ENCODE measurements at regions not wholly inside any gene's neighbourhood (a gene's known extent, or its start where the extent isn't known, plus 50 kb on each side); places are given as distances from the start of the nearest gene placed in this dataset.

GRCh38 chr5:65081071-65081470 is 312.3 kb downstream of the CWC27 start:
- Histone ChIP-seq H2AFZ (ENCODE audit: low read depth) (no peak overlapping the region), H3K79me2 (ENCODE audit: insufficient read depth, low read depth) (no peaks in the 10 kb centered on the region), H3K4me1 (ENCODE audit: low read depth, poor library complexity, severe bottlenecking) (no peaks in the 10 kb centered on the region), H3K36me3 (ENCODE audit: insufficient read depth) (no peaks in the 10 kb centered on the region), H4K20me1 (ENCODE audit: insufficient read depth) (no peaks in the 10 kb centered on the region), H3K27ac (no peak overlapping the region), H3K4me2 (no peak overlapping the region), H3K27me3 (ENCODE audit: insufficient read depth, low read depth) (no peaks in the 10 kb centered on the region), H3K4me3 (IDR thresholded peaks at IDR 0.05; ENCODE audit: insufficient read depth, low read depth, low read length) (no peak overlapping the region), H3K9ac (no peak overlapping the region)
- TF ChIP-seq, protein P1, sequence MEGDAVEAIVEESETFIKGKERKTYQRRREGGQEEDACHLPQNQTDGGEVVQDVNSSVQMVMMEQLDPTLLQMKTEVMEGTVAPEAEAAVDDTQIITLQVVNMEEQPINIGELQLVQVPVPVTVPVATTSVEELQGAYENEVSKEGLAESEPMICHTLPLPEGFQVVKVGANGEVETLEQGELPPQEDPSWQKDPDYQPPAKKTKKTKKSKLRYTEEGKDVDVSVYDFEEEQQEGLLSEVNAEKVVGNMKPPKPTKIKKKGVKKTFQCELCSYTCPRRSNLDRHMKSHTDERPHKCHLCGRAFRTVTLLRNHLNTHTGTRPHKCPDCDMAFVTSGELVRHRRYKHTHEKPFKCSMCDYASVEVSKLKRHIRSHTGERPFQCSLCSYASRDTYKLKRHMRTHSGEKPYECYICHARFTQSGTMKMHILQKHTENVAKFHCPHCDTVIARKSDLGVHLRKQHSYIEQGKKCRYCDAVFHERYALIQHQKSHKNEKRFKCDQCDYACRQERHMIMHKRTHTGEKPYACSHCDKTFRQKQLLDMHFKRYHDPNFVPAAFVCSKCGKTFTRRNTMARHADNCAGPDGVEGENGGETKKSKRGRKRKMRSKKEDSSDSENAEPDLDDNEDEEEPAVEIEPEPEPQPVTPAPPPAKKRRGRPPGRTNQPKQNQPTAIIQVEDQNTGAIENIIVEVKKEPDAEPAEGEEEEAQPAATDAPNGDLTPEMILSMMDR (conservative IDR thresholded peaks at IDR 0.05; ENCODE audit: low read depth, low read length) = no peak

DNA sequence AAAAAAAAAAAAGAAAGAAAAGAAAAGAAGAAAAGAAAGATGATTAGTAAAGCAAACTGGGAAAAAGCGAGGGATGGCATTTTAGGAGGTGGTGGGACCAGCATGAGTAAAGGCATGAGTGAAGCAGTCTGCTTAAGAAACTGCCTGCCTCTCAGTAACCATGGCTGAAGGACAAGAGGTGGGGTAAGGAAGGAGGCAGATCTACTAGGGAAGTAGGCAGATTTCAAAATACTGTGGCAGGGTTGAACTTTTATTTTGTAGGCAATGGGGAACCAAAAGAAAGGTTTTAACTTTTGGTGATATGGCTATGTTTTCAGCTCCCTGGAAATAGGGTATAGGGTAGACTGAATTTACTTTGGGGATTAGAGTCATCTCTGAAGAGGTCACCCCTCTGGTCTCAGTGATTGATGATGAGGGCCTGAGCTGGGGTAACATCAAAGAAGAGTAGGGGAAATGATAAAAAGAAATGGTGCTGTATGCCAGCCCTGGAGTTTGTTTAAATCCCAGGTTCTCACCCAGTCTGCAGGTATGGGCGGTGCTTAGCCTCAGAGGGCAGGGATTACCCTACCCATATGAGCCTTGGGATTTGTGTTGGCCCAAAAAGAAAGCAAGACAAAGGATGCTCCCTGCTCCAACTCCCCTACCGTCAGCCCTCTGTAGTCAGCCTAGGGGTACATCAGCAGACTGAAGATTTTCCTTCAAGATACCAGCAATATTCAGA is 316.2 kb downstream of the CWC27 start:
- no peak overlapping the region for H3K9ac ChIP-seq
- H3K4me3 ChIP-seq (IDR thresholded peaks at IDR 0.05; ENCODE audit: insufficient read depth, low read depth, low read length) = no peak overlapping the region
- no peaks in the 10 kb centered on the region for H4K20me1 ChIP-seq (ENCODE audit: insufficient read depth)
- H3K4me2 ChIP-seq = no peak overlapping the region
- H3K79me2 ChIP-seq (ENCODE audit: insufficient read depth, low read depth) = no peaks in the 10 kb centered on the region
- TF ChIP-seq, protein P1 (conservative IDR thresholded peaks at IDR 0.05; ENCODE audit: low read depth, low read length) = no peak
- no peaks in the 10 kb centered on the region for H3K36me3 ChIP-seq (ENCODE audit: insufficient read depth)
- H3K27ac ChIP-seq = no peak overlapping the region
- H3K4me1 ChIP-seq (ENCODE audit: low read depth, poor library complexity, severe bottlenecking) = no peaks in the 10 kb centered on the region
- no peak overlapping the region for H2AFZ ChIP-seq (ENCODE audit: low read depth)
- H3K27me3 ChIP-seq (ENCODE audit: insufficient read depth, low read depth) = no peaks in the 10 kb centered on the region

DNA sequence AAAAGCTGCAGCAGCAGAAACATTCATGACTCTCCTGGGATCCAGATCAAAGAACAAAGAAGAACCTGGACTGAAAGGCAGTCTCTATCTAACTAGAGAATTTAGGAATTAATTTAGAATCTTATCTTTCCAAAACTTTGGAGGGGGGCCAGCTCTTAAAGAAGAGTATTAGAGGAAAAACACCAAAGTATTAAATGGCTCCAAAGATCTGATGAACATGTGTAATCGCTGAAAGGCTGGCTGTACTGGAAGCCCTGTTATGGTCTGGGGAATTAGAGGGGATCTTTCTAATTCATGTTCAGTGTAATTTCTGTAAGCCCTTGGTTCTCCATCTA is 316.8 kb downstream of the CWC27 start:
- H3K36me3 ChIP-seq (ENCODE audit: insufficient read depth) = no peaks in the 10 kb centered on the region
- no peak overlapping the region for H2AFZ ChIP-seq (ENCODE audit: low read depth)
- no peaks in the 10 kb centered on the region for H3K4me1 ChIP-seq (ENCODE audit: low read depth, poor library complexity, severe bottlenecking)
- no peak overlapping the region for H3K4me3 ChIP-seq (IDR thresholded peaks at IDR 0.05; ENCODE audit: insufficient read depth, low read depth, low read length)
- H3K27ac ChIP-seq = no peak overlapping the region
- H3K4me2 ChIP-seq = no peak overlapping the region
- H3K9ac ChIP-seq = no peak overlapping the region
- no peaks in the 10 kb centered on the region for H3K27me3 ChIP-seq (ENCODE audit: insufficient read depth, low read depth)
- H3K79me2 ChIP-seq (ENCODE audit: insufficient read depth, low read depth) = no peaks in the 10 kb centered on the region
- no peaks in the 10 kb centered on the region for H4K20me1 ChIP-seq (ENCODE audit: insufficient read depth)
- TF ChIP-seq, protein P1 (conservative IDR thresholded peaks at IDR 0.05; ENCODE audit: low read depth, low read length) = no peak

GRCh38 chr5:65086234-65086890 is 317.6 kb downstream of the CWC27 start:
- H2AFZ ChIP-seq (ENCODE audit: low read depth) = no peak overlapping the region
- H3K9ac ChIP-seq = no peak overlapping the region
- no peaks in the 10 kb centered on the region for H3K79me2 ChIP-seq (ENCODE audit: insufficient read depth, low read depth)
- no peak overlapping the region for H3K4me2 ChIP-seq
- no peak overlapping the region for H3K4me3 ChIP-seq (IDR thresholded peaks at IDR 0.05; ENCODE audit: insufficient read depth, low read depth, low read length)
- H3K27me3 ChIP-seq (ENCODE audit: insufficient read depth, low read depth) = no peaks in the 10 kb centered on the region
- no peaks in the 10 kb centered on the region for H3K36me3 ChIP-seq (ENCODE audit: insufficient read depth)
- H3K27ac ChIP-seq = no peak overlapping the region
- TF ChIP-seq, protein P1 (conservative IDR thresholded peaks at IDR 0.05; ENCODE audit: low read depth, low read length) = no peak
- no peaks in the 10 kb centered on the region for H3K4me1 ChIP-seq (ENCODE audit: low read depth, poor library complexity, severe bottlenecking)
- no peaks in the 10 kb centered on the region for H4K20me1 ChIP-seq (ENCODE audit: insufficient read depth)

Measured in KMS-11 (cell line).